HUDEP-2 (cell line): ENCODE measurements at regions not wholly inside any gene's neighbourhood (a gene's known extent, or its start where the extent isn't known, plus 50 kb on each side); places are given as distances from the start of the nearest gene placed in this dataset.

Source experiments
- DNase-seq, 76 experiments: peaks; one replicate each; lab custom pipeline; 2025; ENCODE audit not compliant: unreplicated experiment in 76 of 76; lab: John Stamatoyannopoulos, UW

DNA sequence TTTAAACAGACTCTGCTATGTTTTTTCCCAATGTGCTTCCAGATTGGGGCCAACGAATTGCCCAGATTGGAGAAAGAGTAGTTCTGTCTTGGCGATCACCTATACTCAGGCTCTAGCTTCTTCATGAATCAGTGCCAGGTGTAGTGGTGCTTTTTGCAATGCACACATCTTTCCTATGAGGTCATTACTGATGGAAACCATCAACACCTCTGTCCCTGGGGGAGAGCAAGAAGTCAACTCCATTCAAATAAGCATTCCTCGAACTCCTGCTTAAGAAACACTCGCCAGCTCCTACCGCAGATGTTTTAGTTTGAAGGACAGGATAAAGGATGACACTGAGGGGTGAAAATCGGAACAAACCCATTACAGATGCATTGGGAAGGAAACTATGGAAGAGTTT, 156.5 kb upstream of the DKK2 start:
- no peak for DNase-seq

- no peak for DNase-seq
These were observed 151.0 kb upstream of the DKK2 start for GRCh38 chr4:107187091-107187490.

DNA sequence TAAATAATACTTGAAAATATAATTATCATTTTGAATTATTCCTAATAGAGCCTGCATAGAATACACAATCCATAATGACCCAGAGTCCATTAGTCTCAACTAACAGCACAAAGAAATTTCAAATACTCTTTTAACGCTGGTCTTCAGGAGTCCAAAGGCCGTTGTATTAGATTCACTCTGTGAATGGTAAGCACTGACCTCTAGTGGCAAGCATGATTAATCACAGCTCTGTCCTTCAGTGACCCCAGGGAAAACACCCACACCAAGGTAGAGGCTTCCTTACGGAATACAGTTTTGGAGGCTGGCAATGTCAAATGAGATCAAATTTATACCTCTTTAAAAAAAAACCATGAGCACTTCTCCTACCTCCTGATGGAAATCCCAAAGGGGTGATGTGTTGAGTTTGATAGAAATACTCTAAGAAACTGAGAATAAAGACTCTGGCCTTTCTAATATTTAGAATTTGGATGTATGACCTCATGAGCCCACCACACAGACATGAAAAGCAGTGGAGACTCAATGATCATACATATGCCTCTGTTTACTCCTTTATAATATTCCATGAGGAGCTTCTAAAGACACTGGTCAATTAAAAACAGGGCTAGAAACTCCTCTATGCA, 147.2 kb upstream of the DKK2 start:
- peak in 25 of 76 experiments; percentile 0 to 46 (median 18) for DNase-seq

GRCh38 chr4:107182347-107182746, 146.2 kb upstream of the DKK2 start:
- no peak for DNase-seq

DNA sequence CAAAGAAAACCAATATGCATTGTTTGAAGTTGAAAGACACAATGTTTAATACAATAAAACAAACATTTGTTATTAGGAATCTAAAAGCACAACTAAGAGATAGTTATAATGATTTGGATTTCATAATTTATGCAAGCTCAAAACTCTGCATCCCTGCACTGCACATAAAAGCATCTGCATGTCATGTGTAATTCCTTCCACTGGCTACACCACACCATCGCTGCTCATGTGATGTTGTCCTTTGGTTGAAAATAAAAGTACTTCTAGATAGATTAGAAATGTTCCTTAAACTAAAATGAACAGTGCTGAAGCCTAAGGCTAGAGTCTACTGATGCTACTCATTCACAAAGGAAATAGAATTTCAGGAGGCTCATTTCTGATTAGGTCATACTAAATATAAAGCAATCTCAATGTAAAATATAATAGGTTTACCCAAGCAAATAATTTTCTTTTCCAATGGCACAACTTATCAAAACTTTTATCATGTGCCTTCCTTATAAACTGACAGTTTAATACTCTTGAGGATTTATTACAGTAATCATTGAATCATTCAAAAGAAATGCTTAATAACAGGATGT, 130.8 kb upstream of the DKK2 start:
- no peak for DNase-seq

DNA sequence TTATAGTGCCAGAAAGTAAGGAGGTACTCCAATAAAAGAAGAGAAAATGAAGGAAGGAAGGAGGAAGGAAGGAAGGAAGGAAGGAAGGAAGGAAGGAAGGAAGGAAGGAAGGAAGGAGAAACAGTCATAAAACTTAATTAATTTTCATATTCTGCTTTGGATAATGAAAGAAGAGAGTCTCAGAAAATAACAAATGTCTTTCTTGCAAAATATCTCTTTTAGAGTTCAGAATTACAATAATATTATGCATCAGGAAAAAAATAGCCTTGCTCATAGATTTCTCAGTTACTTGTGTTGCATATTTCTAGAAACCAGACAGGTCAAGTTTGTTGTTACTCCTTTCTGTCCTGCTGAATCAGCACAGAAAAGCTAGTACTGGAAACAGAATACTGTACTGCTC, 130.1 kb upstream of the DKK2 start:
- DNase-seq: no peak

DNA sequence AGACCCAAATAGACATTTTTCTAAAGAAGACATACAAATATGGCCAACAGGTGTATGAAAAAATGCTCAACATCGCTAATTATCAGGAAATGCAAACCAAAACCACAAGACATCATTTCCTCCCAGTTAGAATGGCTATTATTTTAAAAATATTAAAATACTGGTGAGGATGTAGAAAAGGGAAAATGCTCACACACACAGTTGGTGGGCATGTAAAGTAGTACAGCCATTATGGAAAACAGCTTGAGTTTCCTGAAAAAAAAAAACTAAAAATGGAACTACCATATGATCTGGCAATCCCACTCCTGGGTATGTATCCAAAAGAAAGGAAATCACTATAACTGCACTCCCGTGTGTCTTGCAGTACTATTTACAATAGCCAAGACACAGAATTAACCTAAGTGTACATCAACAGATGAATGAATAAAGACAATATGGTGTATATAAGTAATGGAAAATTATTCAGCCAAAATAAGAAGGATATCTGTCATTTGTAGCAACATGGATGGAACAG, 128.9 kb upstream of the DKK2 start:
- DNase-seq: no peak

DNA sequence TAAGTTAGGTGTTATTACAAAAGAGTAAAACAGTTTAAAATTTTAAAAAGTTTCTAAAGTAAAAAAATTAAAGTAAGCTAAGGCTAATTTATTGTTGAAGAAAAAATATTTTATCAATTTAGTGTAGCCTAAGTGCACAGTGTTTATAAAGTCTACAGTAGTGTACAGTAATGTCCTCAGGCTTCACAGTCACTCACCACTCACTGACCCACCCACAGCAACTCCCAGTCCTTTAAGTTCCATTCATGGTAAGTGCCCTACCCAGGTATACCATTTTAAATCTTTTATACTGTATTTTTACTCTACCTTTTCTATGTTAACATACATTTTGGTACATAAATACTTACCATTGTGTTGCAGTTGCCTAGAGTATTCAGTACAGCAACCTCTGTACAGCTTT, 120.3 kb upstream of the DKK2 start:
- no peak for DNase-seq

GRCh38 chr4:107155366-107155765, 119.3 kb upstream of the DKK2 start:
- DNase-seq: no peak

GRCh38 chr4:107153956-107154355, 117.8 kb upstream of the DKK2 start:
- no peak for DNase-seq

GRCh38 chr4:107153228-107153627, 117.1 kb upstream of the DKK2 start:
- peak in 1 of 76 experiments; percentile 4 for DNase-seq

DNA sequence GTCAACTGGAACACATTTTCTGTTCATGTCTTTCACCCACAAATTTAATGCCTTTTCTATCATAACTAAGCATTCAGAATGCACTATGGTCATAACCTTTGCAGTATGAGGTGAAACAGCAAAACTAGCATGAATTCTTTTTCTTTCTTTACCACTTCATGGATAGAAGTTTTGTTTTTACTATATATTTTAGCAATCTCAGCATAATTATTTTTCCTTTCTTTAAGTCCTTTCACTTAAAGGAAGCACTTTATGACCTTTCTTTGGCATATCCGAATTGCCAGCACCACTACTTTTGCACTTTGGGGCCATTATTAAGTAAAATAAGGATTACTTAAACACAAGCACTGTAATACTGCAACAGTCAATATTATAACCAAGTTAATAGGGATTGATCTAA, 115.1 kb upstream of the DKK2 start:
- DNase-seq: no peak

- DNase-seq: no peak
These were observed 112.8 kb upstream of the DKK2 start for GRCh38 chr4:107148904-107149303.

DNA sequence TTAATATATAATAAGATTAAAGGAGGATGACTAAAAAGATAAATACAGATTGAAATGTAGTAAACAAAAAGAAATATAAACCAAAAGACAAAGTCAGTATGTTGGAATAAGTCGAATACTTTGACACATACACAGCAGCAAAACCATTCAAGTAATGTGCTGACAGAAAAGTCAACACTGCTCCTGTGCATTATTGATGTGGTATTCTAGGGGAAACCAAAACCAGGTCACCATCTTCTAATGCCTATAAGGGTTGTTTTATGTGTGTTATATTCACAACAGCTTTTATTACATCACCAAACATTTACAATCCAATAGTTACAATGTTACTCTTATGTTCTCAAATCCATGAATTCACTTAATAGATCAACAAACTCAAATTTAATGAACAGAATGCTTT, 111.8 kb upstream of the DKK2 start:
- no peak for DNase-seq

DNA sequence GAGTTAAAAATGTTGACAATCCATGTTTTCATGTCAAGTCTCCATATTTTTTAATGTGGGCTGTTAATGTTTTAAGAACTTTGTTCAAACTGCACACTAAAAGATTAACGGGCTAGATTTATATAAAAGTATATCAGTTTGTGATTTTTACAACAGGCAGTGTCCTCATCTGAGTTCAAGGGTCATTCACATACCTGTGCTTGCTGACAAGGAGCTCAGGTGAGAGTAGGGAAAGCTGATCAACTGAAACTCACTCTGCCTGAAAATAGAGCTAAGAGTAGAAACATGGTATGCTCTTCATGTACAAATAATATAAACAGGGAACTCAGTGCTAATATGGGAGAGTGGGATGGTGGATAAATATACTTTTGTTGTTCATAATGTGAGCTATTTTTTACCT, 102.3 kb upstream of the DKK2 start:
- DNase-seq: no peak

GRCh38 chr4:107133965-107134653, 98.0 kb upstream of the DKK2 start:
- DNase-seq: no peak

GRCh38 chr4:107131295-107131694, 95.2 kb upstream of the DKK2 start:
- DNase-seq: no peak

DNA sequence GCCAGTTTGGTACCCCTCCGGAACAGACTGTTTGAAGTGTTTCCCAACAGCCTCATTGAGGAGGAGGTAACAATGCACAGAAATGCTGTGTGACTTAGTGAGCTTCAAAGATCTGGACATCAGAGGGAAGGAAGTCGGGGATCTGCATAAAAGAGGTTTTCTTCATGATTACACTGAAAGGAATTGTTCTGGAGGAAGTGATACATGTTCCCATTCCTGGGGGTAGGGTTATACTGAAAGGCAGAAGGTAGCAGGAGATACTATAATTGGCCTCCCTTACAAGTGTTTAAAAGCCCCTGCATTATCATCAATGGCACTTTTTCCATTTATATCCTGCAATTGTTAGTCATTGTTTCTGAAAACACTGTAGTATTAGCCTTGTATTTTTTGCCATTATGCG, 94.0 kb upstream of the DKK2 start:
- DNase-seq: no peak

DNA sequence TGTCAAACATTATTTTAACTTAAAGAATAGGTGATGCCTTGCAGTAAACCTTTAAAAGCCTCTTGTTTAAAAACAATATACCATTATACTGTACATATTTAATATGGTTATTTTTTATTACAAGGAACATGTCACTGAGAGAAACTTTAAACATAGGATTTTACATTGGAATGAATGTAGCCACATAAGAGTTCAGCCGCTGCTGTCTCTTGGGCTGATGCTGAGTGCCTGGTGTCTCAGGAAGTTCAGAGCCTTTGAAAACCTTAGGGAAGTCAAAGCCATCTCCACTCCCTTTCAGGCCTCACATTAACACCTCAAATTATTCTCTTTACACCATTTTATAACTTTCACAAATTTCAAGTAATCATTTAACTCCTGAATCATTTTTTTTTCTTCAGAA, 93.5 kb upstream of the DKK2 start:
- no peak for DNase-seq

GRCh38 chr4:107129076-107129475, 93.0 kb upstream of the DKK2 start:
- DNase-seq: no peak

DNA sequence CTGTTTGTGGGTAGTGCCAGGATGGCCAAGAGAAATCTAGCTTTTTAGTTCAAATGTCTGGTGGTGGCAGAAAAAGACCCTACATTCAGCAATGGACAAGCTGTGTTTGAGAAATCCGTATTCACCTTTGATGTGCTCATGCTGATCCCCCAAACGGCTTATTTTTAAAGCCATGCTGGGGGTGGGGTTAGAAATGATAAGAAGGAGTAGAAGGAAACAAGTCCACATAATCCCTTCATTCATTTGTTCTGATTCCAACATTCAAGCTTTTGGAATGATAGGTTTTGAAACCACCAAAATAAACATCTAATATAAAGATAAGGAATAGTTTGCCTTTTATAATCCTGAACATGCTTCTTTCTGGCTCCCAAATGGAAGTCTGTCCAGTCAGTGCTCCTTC, 92.0 kb upstream of the DKK2 start:
- DNase-seq: no peak

DNA sequence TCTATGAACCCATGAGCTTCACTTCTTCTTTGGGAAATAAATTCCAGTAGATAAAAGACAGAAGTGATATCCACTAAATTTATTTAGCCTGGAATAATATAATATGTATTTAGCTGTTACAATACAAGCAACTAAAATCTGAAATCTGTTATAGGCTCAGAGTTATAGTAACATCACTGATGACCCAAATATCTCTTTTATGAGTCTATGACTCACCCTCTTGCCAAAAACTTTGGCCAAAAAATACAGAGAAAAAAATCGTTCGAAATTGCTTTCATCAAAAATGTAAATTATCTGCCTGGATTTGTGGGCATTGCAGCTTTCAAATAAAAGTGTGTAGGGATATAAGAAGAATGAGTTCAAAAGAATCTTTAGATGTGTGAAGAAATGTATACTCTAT, 89.4 kb upstream of the DKK2 start:
- DNase-seq: no peak
